Right renal pelvis (tissue), 4 donors: ENCODE measurements at regions not wholly inside any gene's neighbourhood (a gene's known extent, or its start where the extent isn't known, plus 50 kb on each side); places are given as distances from the start of the nearest gene placed in this dataset.
"Not testable (repeated sequence)": the region's sequence is repeated elsewhere in the genome, so short reads cannot be mapped to it uniquely, and the experiment has no call there.

Experiments used
- DNase-seq, 4 donors: peaks; one replicate each; pipeline ENCODE4 v3.0.0-alpha.2; 2013; ENCODE audit warnings: low read depth in 4 of 4, low spot score in 3 of 4, missing footprints in 1 of 4

DNA sequence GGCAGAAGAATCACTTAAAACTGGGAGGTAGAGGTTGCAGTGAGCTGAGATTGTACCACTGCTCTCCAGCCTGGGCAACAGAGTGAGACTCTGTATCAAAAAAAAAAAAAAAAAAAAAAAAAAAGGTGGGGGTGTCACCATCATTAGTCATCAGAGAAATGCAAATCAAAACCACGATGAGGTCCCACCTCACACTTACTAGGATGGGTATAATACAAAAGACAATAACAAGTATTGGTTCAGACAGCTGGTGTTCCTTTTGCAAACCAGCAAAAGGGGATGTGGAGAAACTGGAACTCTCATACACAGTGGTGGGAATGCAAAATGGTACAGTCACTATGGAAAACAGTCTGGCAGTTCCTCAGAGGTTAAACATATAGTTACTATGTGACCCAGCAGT is 78.7 kb upstream of the TSC22D2 start:
- DNase-seq = no peak

DNA sequence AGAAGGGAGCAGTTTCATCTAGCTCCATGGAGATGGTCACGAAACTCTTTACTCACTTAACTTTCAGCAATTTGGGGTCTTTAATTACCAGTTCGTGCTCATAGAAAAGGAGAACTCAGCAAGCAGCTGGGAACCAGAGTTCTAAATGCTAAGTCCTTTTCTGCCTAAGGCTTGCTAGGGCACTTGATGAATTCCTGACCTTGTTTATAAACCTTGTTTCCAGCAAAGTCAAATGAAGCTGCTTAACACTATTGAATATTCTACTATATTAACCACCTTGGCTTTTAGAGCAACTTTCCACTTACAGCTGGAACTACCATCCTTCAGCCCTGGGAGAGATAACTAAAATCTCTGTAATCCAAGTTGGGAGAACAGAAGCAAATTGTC is 79.5 kb upstream of the TSC22D2 start:
- no peak for DNase-seq

DNA sequence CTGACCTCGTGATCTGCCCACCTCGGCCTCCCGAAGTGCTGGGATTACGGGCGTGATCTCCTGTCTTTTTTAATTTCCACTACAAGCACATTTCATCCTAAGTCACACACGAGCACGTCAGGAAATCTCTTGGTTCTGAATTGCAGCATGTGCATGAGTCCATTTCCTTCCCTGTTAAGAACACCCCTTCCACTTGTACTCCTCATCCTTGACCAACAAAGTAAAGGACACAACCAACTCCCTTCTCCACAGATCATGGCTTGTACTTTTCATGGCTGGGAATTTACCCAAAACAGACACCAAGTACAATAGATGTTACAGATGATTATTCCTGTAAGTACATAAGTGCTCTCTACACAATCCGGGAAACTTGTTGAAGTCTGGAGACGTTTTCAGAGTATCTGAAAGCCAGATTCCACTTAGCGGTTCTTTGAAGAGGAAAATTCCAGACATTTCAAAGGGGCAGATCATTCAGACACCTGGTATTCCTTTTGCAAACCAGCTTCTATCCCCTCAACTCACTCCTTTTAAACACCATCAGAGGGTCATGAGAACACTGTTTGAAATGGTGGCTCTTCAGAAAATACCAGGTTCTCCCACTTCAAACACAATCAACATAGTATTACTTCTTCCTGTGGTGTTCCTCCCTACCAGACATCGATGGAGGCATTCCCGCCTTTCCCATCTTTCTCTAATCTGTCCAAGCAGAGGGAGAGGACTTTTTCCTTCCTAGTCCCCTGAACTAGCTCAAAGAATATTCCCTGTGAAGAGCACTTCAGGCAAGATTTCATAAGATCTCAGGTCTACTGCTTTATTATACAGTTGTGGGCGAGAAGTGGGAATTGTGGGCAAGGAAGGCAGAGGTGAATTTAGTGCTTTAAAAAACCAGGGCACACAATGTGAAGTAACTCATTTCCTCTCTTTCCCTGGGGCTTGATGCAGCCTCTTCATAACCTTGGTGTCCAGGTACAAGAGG is 80.1 kb upstream of the TSC22D2 start:
- no peak for DNase-seq

DNA sequence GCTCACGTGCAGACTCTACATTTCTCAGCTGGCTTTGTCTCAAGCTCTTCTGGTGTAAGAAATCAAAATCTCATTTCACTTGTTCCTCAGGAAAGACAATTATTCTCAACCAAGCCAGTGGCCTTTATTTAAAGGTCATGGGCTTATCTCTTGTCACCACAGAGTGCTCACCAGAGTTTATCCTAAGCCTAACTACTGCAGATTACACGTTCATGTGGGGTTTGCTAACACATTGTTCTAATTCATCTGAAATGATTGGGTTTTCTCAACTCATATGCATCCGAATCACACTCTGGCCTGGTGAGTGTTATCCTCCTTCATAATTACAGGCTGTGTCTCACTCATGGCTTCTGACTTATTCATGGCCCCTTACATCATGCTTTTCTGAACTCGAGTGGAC is 83.3 kb upstream of the TSC22D2 start:
- no peak for DNase-seq

DNA sequence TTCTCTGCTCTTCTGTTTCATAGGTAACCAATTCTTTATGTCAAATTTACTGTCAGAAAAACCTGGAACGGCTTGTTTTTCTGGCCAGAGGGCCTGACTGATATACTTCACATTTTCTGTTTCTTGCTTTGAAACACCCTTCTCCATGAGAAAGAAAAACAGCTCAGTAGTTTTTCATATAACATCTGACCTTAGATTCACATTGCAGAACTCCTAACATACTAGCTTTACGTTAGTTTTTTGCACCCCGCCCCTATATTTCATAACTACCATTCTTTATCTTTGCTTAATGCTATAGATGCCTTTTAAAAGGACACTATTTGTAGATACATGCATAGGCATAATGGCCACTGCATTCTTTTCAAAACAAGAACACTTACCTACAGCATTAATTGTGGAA is 83.9 kb upstream of the TSC22D2 start:
- no peak for DNase-seq

DNA sequence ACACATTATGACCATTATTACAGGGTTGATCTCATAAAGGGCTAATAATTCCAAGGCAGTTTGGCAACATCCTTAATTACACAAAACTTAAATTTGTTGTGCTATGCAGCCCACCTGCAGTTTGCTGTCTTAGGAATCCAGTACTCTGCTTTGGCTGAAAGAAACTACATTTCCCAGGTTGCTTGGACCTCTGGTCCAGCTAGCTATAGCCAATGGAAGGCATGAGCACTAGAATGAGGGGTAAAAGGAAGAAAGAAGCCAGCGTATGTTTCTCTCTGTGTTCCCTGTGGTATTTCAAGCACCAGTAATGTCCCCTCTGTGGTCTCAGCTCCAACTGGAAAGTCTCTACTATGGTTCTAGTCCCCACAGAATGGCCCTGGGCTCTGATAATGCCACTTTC is 84.3 kb upstream of the TSC22D2 start:
- DNase-seq = no peak

DNA sequence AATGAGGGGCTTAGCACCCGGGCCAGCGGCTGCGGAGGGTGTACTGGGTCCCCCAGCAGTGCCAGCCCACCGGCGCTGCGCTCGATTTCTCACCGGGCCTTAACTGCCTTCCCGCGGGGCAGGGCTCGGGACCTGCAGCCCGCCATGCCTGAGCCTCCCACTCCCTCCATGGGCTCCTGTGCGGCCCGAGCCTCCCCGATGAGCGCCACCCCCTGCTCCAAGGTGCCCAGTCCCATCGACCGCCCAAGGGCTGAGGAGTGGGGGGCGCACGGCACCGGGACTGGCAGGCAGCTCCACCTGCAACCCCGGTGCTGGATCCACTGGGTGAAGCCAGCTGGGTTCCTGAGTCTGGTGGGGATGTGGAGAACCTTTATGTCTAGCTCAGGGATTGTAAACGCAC is 85.0 kb upstream of the TSC22D2 start:
- DNase-seq = not testable (repeated sequence)

DNA sequence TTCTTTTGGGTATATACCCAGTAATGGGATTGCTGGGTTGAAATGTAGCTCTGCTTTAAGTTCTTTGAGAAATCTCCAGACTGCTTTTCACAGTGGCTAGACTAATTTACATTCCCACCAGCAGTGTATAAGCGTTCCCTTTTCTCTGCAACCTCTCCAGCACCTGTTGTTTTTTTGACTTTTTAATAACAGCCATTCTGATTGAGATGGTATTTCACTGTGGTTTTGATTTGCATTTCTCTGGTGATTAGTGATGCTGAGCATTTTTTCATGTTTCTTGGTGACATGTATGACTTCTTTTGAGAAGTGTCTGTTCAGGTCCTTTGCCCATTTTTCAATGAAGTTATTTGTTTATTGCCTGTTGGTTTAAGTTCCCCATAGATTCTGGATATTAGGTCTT is 87.1 kb upstream of the TSC22D2 start:
- DNase-seq = not testable (repeated sequence)

DNA sequence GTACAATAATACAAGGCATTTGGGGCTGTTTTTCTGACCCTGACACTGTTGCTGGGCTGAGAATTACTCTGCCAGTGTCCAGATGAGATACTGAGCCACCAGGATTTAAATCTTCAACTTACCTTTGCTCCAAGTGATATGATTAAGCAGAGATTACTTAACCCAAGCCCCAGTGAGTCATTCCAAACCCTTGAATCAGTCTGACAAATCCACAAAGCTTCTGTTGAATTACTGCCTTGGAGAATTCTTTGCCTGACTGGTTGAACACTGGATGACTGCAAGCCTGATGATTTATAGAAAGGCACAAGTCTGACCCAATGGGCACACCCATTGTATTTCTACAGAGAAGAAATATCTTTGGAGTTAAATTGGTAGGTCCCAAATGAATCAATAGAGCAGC is 88.2 kb upstream of the TSC22D2 start:
- DNase-seq = no peak

DNA sequence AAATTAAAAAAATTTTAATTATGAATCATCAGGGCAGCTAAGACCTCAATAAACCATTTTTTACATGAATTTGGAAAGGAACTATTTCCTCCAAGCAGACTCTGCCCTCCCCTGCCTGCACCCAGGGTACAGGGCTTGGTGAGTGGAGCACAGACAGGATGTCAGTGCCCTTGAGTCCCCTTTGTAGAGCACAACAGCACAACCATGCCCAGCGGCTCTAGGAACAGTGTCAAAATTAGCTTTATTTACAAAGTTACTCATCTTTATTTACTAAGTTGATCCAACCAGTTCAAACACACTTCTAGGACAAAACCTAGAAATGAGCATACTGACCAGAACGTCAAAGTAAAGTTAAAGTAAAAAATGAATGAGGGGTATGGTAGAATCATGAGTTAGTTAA is 90.6 kb upstream of the TSC22D2 start:
- no peak for DNase-seq

DNA sequence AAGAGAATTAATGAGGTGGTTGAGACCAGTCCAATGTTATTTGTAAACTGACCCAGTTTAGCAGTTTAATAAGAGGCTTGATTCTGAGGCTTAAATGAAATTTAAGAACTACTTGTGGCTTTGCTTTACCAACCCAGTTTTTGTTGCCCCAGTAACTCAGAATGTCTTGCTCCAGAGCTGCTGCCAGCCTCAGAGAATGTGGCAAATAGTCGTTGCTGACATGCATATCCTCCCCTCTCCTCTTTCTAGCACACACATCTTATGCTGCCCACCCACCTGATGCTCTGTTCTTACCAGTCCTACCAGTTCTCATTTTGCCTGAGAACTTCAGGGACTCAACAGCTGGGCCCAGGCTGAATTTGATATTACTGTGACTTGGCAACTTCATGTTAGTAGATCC is 92.4 kb upstream of the TSC22D2 start:
- DNase-seq = no peak

DNA sequence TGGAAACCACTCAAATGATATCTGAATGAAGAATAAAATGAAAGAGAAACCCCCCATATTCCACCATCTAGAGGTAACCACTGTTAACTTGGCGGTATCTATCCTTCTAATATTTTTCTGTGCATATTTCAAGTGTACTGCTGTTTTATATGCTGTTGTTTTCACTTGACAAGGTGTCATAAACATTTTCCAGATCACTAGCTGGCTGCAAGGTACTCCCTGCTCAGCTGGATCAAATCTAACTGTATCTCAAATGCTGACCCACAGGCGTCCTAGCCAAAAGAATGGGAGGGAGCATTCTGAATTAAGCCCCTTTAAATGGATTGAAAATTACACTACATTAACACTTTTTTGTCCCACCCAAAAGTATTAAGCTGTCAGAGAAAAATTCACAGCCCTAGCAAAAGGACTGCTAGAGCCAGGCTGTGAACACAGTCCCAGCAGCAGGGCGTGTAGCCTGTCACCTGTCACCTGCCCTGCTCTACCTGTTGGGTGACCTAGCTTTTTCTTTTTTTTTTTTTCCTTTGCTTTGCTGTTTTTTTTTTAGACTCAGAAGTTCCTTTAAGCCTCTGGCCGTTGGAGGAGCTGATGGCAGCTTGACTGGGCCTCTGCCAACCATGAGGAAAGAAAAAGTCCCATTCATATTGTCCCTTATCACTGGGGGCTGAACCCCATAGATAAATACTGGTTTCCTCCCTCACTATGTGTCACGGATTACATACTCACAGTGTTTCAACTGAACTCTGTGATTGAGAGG is 93.7 kb upstream of the TSC22D2 start:
- no peak for DNase-seq

DNA sequence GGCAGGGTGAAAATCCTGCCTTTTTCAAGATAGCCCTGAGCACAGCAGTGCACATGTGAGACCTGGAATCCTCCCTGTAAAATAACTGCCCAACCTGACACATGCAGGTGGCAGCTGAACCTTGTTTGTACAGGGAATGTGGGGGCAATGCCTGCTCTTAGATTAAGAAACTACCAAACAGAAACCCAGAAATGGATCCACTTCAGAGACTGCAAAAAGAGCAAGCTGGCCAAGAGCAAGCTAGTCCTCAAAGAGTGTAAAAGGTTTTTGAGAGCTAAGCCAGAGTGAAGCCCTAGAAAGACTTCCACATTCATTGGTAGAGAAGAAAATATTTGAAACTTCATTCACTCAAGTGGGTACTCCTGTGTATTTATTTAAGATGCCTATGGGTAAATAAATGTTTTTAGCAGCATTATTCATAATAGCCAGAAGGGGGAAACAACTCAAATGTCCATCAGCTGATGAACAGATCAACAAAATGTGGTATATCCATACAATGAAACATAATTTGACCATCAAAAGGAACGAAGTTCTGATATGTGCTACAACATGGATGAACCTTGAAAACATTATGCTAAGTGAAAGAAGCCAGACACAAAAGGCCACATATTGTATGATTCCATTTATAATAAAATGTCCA is 96.0 kb upstream of the TSC22D2 start:
- no peak for DNase-seq

DNA sequence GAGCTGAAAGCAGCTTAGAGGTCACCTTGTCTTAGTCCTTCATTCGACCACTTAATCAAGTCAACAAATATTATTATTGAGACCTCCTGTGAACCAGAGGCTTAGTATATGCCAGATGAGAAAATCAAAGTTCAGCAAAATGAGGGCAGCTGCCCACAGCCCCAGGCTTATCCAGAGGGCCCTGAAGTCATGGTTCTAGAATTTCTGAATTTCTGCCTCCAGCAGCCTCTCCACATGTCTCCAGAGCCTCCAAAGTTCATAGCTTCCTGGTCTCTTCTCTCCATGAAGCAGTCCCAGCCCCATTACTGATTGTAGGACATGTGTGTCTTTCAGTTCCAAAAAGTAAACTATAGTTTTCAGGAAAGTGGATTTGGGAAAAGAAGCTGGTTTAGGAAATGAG is 96.9 kb upstream of the TSC22D2 start:
- no peak for DNase-seq

DNA sequence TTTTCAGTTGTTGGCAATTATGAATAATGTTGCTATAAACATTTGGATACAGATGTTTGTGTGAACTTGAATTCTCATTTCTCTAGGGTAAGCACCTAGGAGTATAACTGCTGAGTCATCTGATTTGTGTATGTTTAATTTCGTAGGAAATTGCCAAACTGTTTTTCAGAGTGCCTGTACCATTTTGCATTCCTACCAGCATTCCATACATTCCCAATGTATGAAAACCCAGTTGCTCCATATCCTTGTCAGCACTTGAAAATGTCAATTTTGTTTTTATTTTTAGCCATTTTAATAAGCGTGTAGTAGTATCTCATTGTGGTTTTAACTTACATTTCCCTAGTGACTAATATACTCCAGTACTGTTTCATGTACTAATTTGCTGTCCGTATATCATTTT is 98.5 kb upstream of the TSC22D2 start:
- DNase-seq = no peak

DNA sequence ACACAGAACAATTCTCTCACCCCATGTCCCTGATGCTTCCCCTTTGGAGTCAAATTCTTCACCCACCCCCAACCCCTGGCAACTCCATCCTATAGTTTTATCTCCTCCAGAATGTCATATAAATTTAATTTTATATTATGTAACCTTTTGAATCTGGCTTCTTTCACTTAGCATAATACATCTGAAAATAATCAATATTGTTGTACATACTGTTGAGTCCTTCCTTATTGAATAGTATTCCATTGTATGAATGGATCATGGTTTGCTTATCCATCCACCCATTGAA is 98.9 kb upstream of the TSC22D2 start:
- no peak for DNase-seq

DNA sequence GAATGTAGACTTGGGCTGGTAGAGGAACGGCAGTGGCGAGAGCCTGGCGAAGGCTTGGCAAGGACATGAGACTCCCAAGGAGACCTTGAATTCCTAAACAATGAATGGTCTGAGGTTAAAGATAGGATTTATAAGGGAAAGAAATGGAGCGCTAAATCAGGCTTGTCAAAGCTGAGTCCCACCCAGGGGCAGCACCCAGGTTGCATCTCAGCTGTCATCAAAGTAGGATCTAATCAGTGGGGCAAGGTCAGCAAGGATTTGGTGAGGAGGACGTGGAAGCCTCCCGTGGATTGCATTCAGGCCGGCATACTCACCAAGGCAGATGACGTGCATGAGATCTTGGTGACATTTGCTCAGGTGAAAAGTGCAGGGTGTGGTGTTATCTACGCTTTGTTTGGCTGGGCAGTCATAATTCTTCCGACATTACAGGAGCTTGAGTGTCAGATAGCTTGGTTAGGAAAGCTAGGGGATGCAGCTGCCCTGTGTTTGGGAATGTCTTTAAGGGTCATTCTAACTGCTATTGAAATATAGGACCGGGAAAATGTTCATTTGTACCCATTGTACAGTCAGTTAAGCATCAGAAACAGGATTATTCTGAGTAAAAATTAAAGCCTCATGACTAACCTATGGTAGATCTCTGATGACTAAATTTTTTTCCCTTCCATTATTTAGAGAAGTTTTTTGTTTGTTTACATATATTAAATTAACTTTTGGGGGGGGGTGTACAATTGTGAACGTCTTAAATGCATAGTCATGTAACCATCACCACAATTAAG is 99.4 kb upstream of the TSC22D2 start:
- no peak for DNase-seq

DNA sequence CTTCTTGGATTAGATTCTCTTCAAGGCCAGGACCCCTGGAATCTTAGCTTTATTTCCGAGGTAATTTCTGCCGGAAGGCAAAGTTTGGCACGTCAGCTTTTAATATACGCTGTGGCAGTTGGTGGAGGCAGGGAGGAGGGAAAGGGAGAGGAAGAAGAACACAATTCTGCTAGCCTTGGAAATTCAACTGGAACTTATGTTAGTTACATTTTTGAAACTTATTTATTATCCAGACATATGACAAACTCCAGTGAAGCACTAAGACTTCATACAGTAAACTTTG is 100.1 kb upstream of the TSC22D2 start:
- no peak for DNase-seq

DNA sequence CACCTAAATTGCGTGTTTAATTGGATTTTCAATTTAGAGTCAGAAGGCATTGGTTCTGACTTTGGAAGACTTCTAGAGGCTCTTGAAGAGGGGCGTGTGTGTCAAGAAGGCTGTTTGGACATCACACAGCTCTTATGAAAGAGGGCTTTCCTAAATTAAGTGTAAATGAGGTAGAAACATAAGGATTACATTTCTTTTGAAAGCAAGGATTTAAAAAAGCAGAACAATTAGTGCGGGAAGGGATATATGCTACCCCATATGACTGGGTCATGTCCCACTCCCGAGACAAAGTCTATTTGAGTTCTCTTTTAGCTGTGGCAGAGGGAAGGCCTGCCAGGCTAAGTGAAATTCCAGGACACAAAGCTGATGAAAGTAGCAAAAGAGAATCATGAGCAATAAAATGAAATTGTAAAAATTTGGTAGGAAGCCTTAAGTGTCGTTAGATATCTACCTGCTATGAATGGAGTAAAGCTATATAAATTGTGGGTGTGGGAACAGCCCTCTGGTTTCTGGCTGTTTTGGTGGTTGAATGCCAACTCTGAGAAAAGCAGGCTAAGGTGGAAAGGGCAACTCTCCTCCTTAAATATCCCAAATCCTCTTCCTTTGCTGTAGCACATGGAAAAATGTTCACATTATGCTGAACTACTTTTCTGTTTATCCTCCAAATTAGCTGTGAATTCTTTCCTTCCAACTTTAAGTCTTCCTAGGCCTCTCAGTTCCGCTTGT is 100.6 kb upstream of the TSC22D2 start:
- DNase-seq = no peak

DNA sequence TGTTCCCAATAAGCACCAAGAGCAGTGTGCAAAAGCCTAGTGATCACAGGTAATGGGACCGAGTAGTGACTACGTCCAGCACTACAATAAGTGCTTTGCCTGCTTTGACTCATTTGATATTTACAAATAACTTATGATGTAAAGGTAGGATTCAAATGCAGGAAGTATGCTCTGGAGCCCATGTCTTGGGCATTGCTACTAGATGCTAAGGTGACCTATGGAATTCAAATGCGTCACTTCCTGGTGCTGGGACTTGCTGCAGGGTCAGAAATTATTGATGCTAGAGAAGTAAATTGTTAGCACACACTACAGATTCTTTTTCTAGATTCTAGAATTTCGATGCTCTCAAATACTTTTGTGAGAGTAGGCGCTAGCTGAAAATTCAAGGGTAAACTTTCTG is 101.2 kb upstream of the TSC22D2 start:
- no peak for DNase-seq

DNA sequence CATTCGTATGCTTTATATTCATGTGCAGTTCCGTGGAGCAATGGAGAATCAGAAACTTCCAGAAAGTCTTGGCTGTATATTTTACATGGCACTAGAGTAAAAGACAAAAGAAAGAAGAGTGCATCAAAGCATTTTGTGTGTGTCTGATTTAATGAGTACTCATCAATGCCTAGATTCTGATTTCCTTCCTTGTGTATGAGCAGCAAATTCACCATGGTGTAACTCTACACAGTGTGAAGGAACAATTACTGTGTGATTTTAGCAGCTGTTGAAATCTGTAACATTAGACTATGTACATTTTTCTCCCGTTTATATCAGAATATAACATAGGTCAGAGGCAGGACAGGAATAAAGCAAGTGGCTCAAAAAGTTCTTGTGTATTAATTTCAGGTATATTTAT is 102.0 kb upstream of the TSC22D2 start:
- DNase-seq = no peak
